Activated CD4-positive, alpha-beta T cell treated with anti-CD3 and anti-CD28 coated beads, Interleukin-2, Interleukin-4, amounts not matched to agents 100 ng/mL and 50 ng/mL, durations not matched to agents 16 hours and 8 hours (primary cell): ENCODE measurements at regions not wholly inside any gene's neighbourhood (a gene's known extent, or its start where the extent isn't known, plus 50 kb on each side); places are given as distances from the start of the nearest gene placed in this dataset.
"Not testable (repeated sequence)": the region's sequence is repeated elsewhere in the genome, so short reads cannot be mapped to it uniquely, and the experiment has no call there.

Experiments used
- DNase-seq: peaks from one replicate; pipeline ENCODE4 v3.0.0-alpha.2; 2020; ENCODE audit warnings: low spot score

- no peak for DNase-seq
Measured at GRCh38 chr2:147275943-147276342, 568.9 kb upstream of the ACVR2A start.

- DNase-seq = no peak
Measured at GRCh38 chr2:147273628-147274027, 571.2 kb upstream of the ACVR2A start.

- DNase-seq = no peak
Measured at GRCh38 chr2:147273106-147273505, 571.7 kb upstream of the ACVR2A start.

- not testable (repeated sequence) for DNase-seq
Measured at GRCh38 chr2:147269581-147269980, 575.2 kb upstream of the ACVR2A start.

GRCh38 chr2:147260241-147260640 lies 584.6 kb upstream of the ACVR2A start:
- no peak for DNase-seq

- DNase-seq = no peak
Measured at GRCh38 chr2:147255812-147256211, 589.0 kb upstream of the ACVR2A start.

GRCh38 chr2:147250652-147251356 lies 594.0 kb upstream of the ACVR2A start:
- no peak for DNase-seq

- DNase-seq = no peak
Measured at GRCh38 chr2:147247749-147248148, 597.1 kb upstream of the ACVR2A start.

- no peak for DNase-seq
Measured at GRCh38 chr2:147242445-147242844, 602.4 kb upstream of the ACVR2A start.

GRCh38 chr2:147236601-147237000 lies 608.2 kb upstream of the ACVR2A start:
- no peak for DNase-seq

- peak; percentile 4 for DNase-seq
Measured at GRCh38 chr2:147232225-147232669, 612.6 kb upstream of the ACVR2A start.

GRCh38 chr2:147231607-147232006 lies 613.2 kb upstream of the ACVR2A start:
- DNase-seq = peak; percentile 15

GRCh38 chr2:147231081-147231480 lies 613.7 kb upstream of the ACVR2A start:
- DNase-seq = no peak

- no peak for DNase-seq
Measured at GRCh38 chr2:147227313-147227712, 617.5 kb upstream of the ACVR2A start.

- DNase-seq = no peak
Measured at GRCh38 chr2:147224070-147224469, 620.8 kb upstream of the ACVR2A start.

- no peak for DNase-seq
Measured at GRCh38 chr2:147223553-147224060, 621.2 kb upstream of the ACVR2A start.

- no peak for DNase-seq
Measured at GRCh38 chr2:147223119-147223518, 621.7 kb upstream of the ACVR2A start.

- no peak for DNase-seq
Measured at GRCh38 chr2:147222506-147222905, 622.3 kb upstream of the ACVR2A start.

- DNase-seq = no peak
Measured at GRCh38 chr2:147214914-147215313, 629.9 kb upstream of the ACVR2A start.

- no peak for DNase-seq
Measured at GRCh38 chr2:147211484-147211883, 633.3 kb upstream of the ACVR2A start.

- no peak for DNase-seq
Measured at GRCh38 chr2:147204102-147204501, 640.7 kb upstream of the ACVR2A start.

GRCh38 chr2:147198651-147199171 lies 646.1 kb upstream of the ACVR2A start:
- DNase-seq = no peak

GRCh38 chr2:147197754-147198483 lies 646.9 kb upstream of the ACVR2A start:
- DNase-seq = no peak
